WTC11 (cell line): ENCODE measurements at regions not wholly inside any gene's neighbourhood (a gene's known extent, or its start where the extent isn't known, plus 50 kb on each side); places are given as distances from the start of the nearest gene placed in this dataset.

Source experiments
- ATAC-seq: fragments of 200-7000 bp; cut with Tn5 transposase; 2 replicates; pipeline ENCODE4 v1.10.0; 2021; ENCODE audit warnings: mild to moderate bottlenecking, moderate library complexity
- CTCF ChIA-PET: fragments of 300-600 bp; sonication (Branson Sonifier 250); formaldehyde crosslinking; loops from one replicate; lab custom pipeline; 2021; ENCODE audit warnings: antibody characterized with exemption; lab: Charles Lee
- POLR2A ChIA-PET: fragments of 350-600 bp; sonication (Branson Sonifier 250); formaldehyde crosslinking; loops from one replicate; lab custom pipeline; 2021; ENCODE audit warnings: antibody characterized with exemption; lab: Charles Lee
- DNase-seq: peaks from one replicate; pipeline ENCODE4 v3.0.0; 2021; ENCODE audit warnings: low spot score
- H3K27ac Mint-ChIP-seq: 2 replicates; pipeline ENCODE4 v1.8.0; 2021; ENCODE audit warnings: mixed read lengths
- H3K27me3 Mint-ChIP-seq: 2 replicates; pipeline ENCODE4 v1.8.0; 2021; ENCODE audit warnings: low read depth, mild to moderate bottlenecking, moderate library complexity, mixed read lengths
- H3K36me3 Mint-ChIP-seq: 2 replicates; pipeline ENCODE4 v1.8.0; 2021; ENCODE audit warnings: mixed read lengths
- H3K4me1 Mint-ChIP-seq: 2 replicates; pipeline ENCODE4 v1.8.0; 2022; ENCODE audit warnings: mixed read lengths
- H3K4me3 Mint-ChIP-seq: 2 replicates; pipeline ENCODE4 v1.8.0; 2021; ENCODE audit warnings: mild to moderate bottlenecking, moderate library complexity, mixed read lengths
- H3K9me3 Mint-ChIP-seq: 2 replicates; pipeline ENCODE4 v1.8.0; 2021; ENCODE audit warnings: mixed read lengths
- EMX1 ChIP-seq: fragments of 250-450 bp; sonication (Bioruptor Pico); IDR thresholded peaks from 2 replicates; pipeline ENCODE4 v1.8.0; 2021; ENCODE audit warnings: mild to moderate bottlenecking
- FOXK1 ChIP-seq: sonication (generic); formaldehyde crosslinking; IDR thresholded peaks from 2 replicates; pipeline ENCODE4 v1.8.0; 2022; ENCODE audit warnings: mild to moderate bottlenecking, moderate library complexity, missing genetic modification reagents
- GABPB1 ChIP-seq: sonication (generic); formaldehyde crosslinking; IDR thresholded peaks from 2 replicates; pipeline ENCODE4 v1.8.1; 2023; ENCODE audit warnings: mild to moderate bottlenecking, missing genetic modification reagents
- MXD4 ChIP-seq: fragments of 250-450 bp; sonication (Bioruptor Pico); IDR thresholded peaks from 2 replicates; pipeline ENCODE4 v1.8.0; 2021; ENCODE audit warnings: mild to moderate bottlenecking, moderate library complexity, borderline replicate concordance
- NFE2L1 ChIP-seq: sonication (generic); formaldehyde crosslinking; IDR thresholded peaks from 2 replicates; pipeline ENCODE4 v1.8.1; 2023; ENCODE audit warnings: missing genetic modification reagents
- RORB ChIP-seq: fragments of 250-450 bp; sonication (Bioruptor Pico); IDR thresholded peaks from 2 replicates; pipeline ENCODE4 v1.9.0; 2021; ENCODE audit warnings: mild to moderate bottlenecking
- SMAD3 ChIP-seq: sonication (generic); formaldehyde crosslinking; IDR thresholded peaks from 2 replicates; pipeline ENCODE4 v1.8.0; 2022; ENCODE audit warnings: missing genetic modification reagents, mild to moderate bottlenecking, borderline replicate concordance
- TCF7 ChIP-seq: sonication (generic); formaldehyde crosslinking; IDR thresholded peaks from 2 replicates; pipeline ENCODE4 v1.8.0; 2022; ENCODE audit warnings: mild to moderate bottlenecking, low read depth, missing genetic modification reagents, moderate library complexity
- TEAD1 ChIP-seq: sonication (generic); formaldehyde crosslinking; IDR thresholded peaks from 2 replicates; pipeline ENCODE4 v1.8.0; 2022; ENCODE audit warnings: mild to moderate bottlenecking, missing genetic modification reagents
- TP53 ChIP-seq: sonication (generic); formaldehyde crosslinking; IDR thresholded peaks from 2 replicates; pipeline ENCODE4 v1.8.1; 2023; ENCODE audit warnings: mild to moderate bottlenecking, missing genetic modification reagents
- ZNF416 ChIP-seq: fragments of 250-450 bp; sonication (Bioruptor Pico); IDR thresholded peaks from 2 replicates; pipeline ENCODE4 v1.9.0; 2021; ENCODE audit warnings: mild to moderate bottlenecking, inconsistent platforms
- ZNF423 ChIP-seq: fragments of 250-450 bp; sonication (Bioruptor Pico); IDR thresholded peaks from 2 replicates; pipeline ENCODE4 v2.1.2; 2022; ENCODE audit warnings: mild to moderate bottlenecking, moderate library complexity
- TF ChIP-seq, protein P1 (sequence below): sonication (generic); formaldehyde crosslinking; IDR thresholded peaks from 2 replicates; pipeline ENCODE4 v1.8.1; 2022; ENCODE audit warnings: mild to moderate bottlenecking, missing genetic modification reagents, moderate library complexity, borderline replicate concordance
- TF ChIP-seq, protein P2 (sequence below): sonication (generic); formaldehyde crosslinking; IDR thresholded peaks from 2 replicates; pipeline ENCODE4 v1.8.1; 2022; ENCODE audit warnings: low read depth, mild to moderate bottlenecking, moderate library complexity, missing genetic modification reagents, borderline replicate concordance
- TF ChIP-seq, protein P3 (sequence below): sonication (generic); formaldehyde crosslinking; IDR thresholded peaks from 2 replicates; pipeline ENCODE4 v1.8.0; 2022; ENCODE audit warnings: mild to moderate bottlenecking, missing genetic modification reagents
- TF ChIP-seq, protein P4 (sequence below): fragments of 250-450 bp; sonication (Bioruptor Pico); IDR thresholded peaks from 2 replicates; pipeline ENCODE4 v1.9.0; 2021; ENCODE audit warnings: mild to moderate bottlenecking
- TF ChIP-seq, protein P5 (sequence below): fragments of 200-600 bp; IDR thresholded peaks from 2 replicates; pipeline ENCODE4 v1.8.0; 2022; ENCODE audit warnings: antibody characterized with exemption

DNA sequence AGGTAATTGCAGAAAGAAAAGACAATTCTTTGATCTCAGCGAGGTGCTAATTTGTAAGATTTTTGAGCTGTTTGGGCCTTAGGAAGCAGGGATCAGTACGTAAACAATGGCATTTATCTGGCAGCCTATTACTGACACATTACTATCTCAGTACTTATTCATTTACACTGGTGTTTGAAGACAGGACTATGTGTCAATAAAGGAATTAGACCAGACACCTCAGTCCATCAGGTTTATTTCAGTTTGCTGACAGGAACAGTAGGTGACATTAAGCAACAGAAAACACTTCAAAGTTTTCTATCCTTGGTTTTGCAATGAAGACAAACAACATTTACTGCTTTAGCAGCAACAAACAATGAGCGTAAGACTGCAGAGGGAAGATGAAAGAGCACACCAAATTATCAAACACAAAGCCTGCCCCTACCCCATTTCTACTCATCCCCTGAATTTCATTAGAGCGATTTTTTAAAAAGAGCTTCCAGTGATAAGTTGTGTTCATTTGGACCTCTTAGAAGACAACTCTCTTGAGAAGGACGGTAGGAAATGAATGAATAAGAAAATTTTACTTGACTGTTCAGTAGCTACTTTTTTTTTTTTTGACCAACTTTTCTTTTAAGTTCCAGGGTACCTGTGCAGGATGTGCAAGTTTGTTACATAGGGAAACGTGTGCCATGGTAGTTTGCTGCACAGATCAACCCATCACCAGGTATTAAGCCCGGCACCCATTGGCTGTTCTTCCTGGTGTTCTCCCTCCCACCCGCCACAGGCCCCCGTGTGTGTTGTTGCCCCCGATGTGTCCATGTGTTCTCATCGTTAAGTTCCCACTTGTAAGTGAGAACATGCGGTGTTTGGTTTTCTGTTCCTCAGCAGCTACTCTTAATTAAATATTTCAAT is 138.8 kb downstream of the DKK1 start:
- Mint-ChIP-seq H3K4me1 (peaks cover 8% of the 10 kb centered on the region), H3K36me3 (no peaks in the 10 kb centered on the region), H3K27ac (no peak overlapping the region), H3K4me3 (no peak overlapping the region), H3K27me3 (peaks cover 9% of the 10 kb centered on the region), H3K9me3 (no peaks in the 10 kb centered on the region)
- ATAC-seq (no peak; the same call in none of the 2 replicates), DNase-seq (no peak)
- POLR2A ChIA-PET: no interaction called here
- TF ChIP-seq MXD4 (CRISPR knock-in tag): no peak
- peak; percentile 57 for TF ChIP-seq GABPB1 (CRISPR knock-in tag)
- TF ChIP-seq, protein P1, sequence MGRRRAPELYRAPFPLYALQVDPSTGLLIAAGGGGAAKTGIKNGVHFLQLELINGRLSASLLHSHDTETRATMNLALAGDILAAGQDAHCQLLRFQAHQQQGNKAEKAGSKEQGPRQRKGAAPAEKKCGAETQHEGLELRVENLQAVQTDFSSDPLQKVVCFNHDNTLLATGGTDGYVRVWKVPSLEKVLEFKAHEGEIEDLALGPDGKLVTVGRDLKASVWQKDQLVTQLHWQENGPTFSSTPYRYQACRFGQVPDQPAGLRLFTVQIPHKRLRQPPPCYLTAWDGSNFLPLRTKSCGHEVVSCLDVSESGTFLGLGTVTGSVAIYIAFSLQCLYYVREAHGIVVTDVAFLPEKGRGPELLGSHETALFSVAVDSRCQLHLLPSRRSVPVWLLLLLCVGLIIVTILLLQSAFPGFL: no peak
- CTCF ChIA-PET: no interaction called here

DNA sequence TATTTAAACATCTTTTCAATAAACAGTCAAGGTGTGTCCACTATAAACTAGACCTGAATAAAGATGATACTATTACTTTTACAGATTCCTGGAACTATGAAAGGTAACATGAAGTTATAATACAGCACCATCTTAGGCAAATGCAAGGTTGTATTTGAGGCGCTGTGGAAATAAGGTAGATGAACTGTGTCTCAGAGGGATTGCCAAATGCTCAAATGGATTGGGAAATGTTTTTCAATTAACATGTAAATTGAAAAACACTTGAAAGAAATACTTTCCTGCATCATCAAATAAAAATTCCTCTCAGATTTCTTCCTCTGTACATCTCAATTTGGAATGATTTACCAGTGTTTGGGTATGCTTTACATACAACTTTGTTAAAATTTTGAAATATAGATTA is 139.4 kb downstream of the DKK1 start:
- Mint-ChIP-seq H3K27ac (no peak overlapping the region), H3K4me3 (no peak overlapping the region), H3K27me3 (peaks cover 6% of the 10 kb centered on the region; the same call in 1 of the 2 replicates), H3K9me3 (no peaks in the 10 kb centered on the region), H3K36me3 (no peaks in the 10 kb centered on the region), H3K4me1 (peaks cover 8% of the 10 kb centered on the region)
- no peak for TF ChIP-seq NFE2L1 (CRISPR knock-in tag)
- TF ChIP-seq FOXK1 (CRISPR knock-in tag): no peak
- no peak for TF ChIP-seq TP53 (CRISPR knock-in tag)
- POLR2A ChIA-PET: no interaction called here
- DNase-seq (no peak), ATAC-seq (no peak)
- CTCF ChIA-PET: no interaction called here

DNA sequence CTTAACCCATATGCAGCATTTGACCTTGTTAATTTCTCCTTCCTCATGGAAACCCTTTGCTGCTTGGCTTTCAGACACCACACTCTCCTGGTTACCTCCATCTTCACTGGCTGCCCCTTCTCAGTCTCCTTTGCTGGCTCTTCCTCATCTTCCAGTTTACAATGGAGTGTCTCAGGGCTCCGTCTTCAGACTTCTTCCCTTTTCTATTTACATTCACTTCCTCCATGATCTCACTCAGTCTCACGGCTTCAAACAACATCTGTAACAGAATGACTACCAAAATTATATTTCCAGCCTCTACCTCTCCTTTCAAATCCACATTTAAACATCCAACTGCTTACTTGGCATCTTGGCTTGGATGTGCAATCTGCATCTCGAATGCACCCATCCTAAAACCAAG is 140.4 kb downstream of the DKK1 start:
- ChIA-PET POLR2A (no interaction called here), CTCF (no interaction called here)
- no peak for TF ChIP-seq ZNF416
- TF ChIP-seq NFE2L1 (CRISPR knock-in tag): no peak
- TF ChIP-seq, protein P2, sequence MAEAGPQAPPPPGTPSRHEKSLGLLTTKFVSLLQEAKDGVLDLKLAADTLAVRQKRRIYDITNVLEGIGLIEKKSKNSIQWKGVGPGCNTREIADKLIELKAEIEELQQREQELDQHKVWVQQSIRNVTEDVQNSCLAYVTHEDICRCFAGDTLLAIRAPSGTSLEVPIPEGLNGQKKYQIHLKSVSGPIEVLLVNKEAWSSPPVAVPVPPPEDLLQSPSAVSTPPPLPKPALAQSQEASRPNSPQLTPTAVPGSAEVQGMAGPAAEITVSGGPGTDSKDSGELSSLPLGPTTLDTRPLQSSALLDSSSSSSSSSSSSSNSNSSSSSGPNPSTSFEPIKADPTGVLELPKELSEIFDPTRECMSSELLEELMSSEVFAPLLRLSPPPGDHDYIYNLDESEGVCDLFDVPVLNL: no peak
- no peak for TF ChIP-seq RORB (CRISPR knock-in tag)
- no peak for TF ChIP-seq ZNF423
- TF ChIP-seq, protein P3, sequence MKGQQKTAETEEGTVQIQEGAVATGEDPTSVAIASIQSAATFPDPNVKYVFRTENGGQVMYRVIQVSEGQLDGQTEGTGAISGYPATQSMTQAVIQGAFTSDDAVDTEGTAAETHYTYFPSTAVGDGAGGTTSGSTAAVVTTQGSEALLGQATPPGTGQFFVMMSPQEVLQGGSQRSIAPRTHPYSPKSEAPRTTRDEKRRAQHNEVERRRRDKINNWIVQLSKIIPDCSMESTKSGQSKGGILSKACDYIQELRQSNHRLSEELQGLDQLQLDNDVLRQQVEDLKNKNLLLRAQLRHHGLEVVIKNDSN: no peak
- no peak for TF ChIP-seq SMAD3 (CRISPR knock-in tag)
- no peak for TF ChIP-seq TCF7 (CRISPR knock-in tag)
- TF ChIP-seq, protein P4, sequence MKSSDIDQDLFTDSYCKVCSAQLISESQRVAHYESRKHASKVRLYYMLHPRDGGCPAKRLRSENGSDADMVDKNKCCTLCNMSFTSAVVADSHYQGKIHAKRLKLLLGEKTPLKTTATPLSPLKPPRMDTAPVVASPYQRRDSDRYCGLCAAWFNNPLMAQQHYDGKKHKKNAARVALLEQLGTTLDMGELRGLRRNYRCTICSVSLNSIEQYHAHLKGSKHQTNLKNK (CRISPR knock-in tag): no peak
- TF ChIP-seq, protein P5, sequence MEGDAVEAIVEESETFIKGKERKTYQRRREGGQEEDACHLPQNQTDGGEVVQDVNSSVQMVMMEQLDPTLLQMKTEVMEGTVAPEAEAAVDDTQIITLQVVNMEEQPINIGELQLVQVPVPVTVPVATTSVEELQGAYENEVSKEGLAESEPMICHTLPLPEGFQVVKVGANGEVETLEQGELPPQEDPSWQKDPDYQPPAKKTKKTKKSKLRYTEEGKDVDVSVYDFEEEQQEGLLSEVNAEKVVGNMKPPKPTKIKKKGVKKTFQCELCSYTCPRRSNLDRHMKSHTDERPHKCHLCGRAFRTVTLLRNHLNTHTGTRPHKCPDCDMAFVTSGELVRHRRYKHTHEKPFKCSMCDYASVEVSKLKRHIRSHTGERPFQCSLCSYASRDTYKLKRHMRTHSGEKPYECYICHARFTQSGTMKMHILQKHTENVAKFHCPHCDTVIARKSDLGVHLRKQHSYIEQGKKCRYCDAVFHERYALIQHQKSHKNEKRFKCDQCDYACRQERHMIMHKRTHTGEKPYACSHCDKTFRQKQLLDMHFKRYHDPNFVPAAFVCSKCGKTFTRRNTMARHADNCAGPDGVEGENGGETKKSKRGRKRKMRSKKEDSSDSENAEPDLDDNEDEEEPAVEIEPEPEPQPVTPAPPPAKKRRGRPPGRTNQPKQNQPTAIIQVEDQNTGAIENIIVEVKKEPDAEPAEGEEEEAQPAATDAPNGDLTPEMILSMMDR: no peak
- TF ChIP-seq TEAD1: no peak
- no peak for TF ChIP-seq EMX1 (CRISPR knock-in tag)
- no peak overlapping the region for H3K4me3 Mint-ChIP-seq
- peaks cover 8% of the 10 kb centered on the region for H3K4me1 Mint-ChIP-seq
- no peak overlapping the region for H3K27ac Mint-ChIP-seq
- H3K27me3 Mint-ChIP-seq: peaks cover 5% of the 10 kb centered on the region; the same call in 1 of the 2 replicates
- H3K9me3 Mint-ChIP-seq: no peaks in the 10 kb centered on the region
- DNase-seq (no peak), ATAC-seq (no peak)
- H3K36me3 Mint-ChIP-seq: no peaks in the 10 kb centered on the region
